H9 (cell line): ENCODE measurements at regions not wholly inside any gene's neighbourhood (a gene's known extent, or its start where the extent isn't known, plus 50 kb on each side); places are given as distances from the start of the nearest gene placed in this dataset.

Experiments
- DNase-seq: peaks from one replicate; pipeline ENCODE4 v3.0.0-alpha.2; 2017
- H2AFZ ChIP-seq: one replicate; pipeline ENCODE4 v1.6.1; 2013; ENCODE audit warnings: mild to moderate bottlenecking, low read length, control low read depth, moderate library complexity
- H2AK5ac ChIP-seq: 2 replicates; pipeline ENCODE4 v1.6.1; 2013; ENCODE audit warnings: low read length, control low read depth, mixed read lengths; ENCODE audit not compliant: insufficient read length
- H2BK120ac ChIP-seq: one replicate; pipeline ENCODE4 v1.6.1; 2013; ENCODE audit warnings: low read depth, mild to moderate bottlenecking, low read length, control low read depth, inconsistent platforms; ENCODE audit not compliant: poor library complexity, severe bottlenecking
- H2BK12ac ChIP-seq: 2 replicates; pipeline ENCODE4 v1.6.1; 2013; ENCODE audit warnings: low read length, control low read depth, mixed read lengths, low read depth; ENCODE audit not compliant: insufficient read length
- H2BK15ac ChIP-seq: 2 replicates; pipeline ENCODE4 v1.6.1; 2013; ENCODE audit warnings: low read depth, low read length, control low read depth
- H2BK20ac ChIP-seq: one replicate; pipeline ENCODE4 v1.6.1; 2013; ENCODE audit warnings: low read depth, mild to moderate bottlenecking, low read length, control low read depth, inconsistent platforms; ENCODE audit not compliant: poor library complexity, severe bottlenecking
- H2BK5ac ChIP-seq: 2 replicates; pipeline ENCODE4 v1.6.1; 2013; ENCODE audit warnings: low read length, control low read depth, mixed read lengths; ENCODE audit not compliant: insufficient read length
- H3K14ac ChIP-seq: 2 replicates; pipeline ENCODE4 v1.6.1; 2013; ENCODE audit warnings: low read length, control low read depth; ENCODE audit not compliant: insufficient read depth
- H3K18ac ChIP-seq: 2 replicates; pipeline ENCODE4 v1.6.1; 2013; ENCODE audit warnings: low read depth, mild to moderate bottlenecking, mixed read lengths, low read length, control low read depth; ENCODE audit not compliant: insufficient read length
- H3K23ac ChIP-seq: 2 replicates; pipeline ENCODE4 v1.6.1; 2013; ENCODE audit warnings: low read length, control low read depth, mixed read lengths, low read depth; ENCODE audit not compliant: insufficient read length
- H3K23me2 ChIP-seq: 2 replicates; pipeline ENCODE4 v1.6.1; 2013; ENCODE audit warnings: low read depth, mild to moderate bottlenecking, mixed read lengths, low read length, control low read depth; ENCODE audit not compliant: insufficient read length, poor library complexity, severe bottlenecking
- H3K27ac ChIP-seq: 2 replicates; pipeline ENCODE4 v1.5.1; 2013; ENCODE audit warnings: low read length, control low read depth, mixed read lengths, low read depth; ENCODE audit not compliant: insufficient read length
- H3K27me3 ChIP-seq: 2 replicates; pipeline ENCODE4 v1.6.1; 2013; ENCODE audit warnings: low read length, control low read depth, inconsistent platforms; ENCODE audit not compliant: insufficient read depth
- H3K4ac ChIP-seq: 2 replicates; pipeline ENCODE4 v1.6.1; 2013; ENCODE audit warnings: low read depth, mild to moderate bottlenecking, control low read depth, inconsistent platforms, low read length, moderate library complexity
- H3K4me1 ChIP-seq: 2 replicates; pipeline ENCODE4 v1.6.1; 2013; ENCODE audit warnings: low read length, control low read depth, inconsistent platforms; ENCODE audit not compliant: insufficient read depth
- H3K4me2 ChIP-seq: 2 replicates; pipeline ENCODE4 v1.6.1; 2013; ENCODE audit warnings: low read length, control low read depth, mixed read lengths; ENCODE audit not compliant: insufficient read length, insufficient read depth
- H3K56ac ChIP-seq: 2 replicates; pipeline ENCODE4 v1.6.1; 2013; ENCODE audit warnings: low read depth, mild to moderate bottlenecking, mixed read lengths, low read length, control low read depth; ENCODE audit not compliant: insufficient read length
- H3K79me1 ChIP-seq: 2 replicates; pipeline ENCODE4 v1.6.1; 2013; ENCODE audit warnings: low read depth, mild to moderate bottlenecking, moderate library complexity, low read length, control low read depth, inconsistent platforms; ENCODE audit not compliant: insufficient read depth, poor library complexity, severe bottlenecking
- H3K79me2 ChIP-seq: 2 replicates; pipeline ENCODE4 v1.6.1; 2013; ENCODE audit warnings: low read length, control low read depth, inconsistent platforms; ENCODE audit not compliant: insufficient read depth
- H3K9ac ChIP-seq: 2 replicates; pipeline ENCODE4 v1.6.1; 2013; ENCODE audit warnings: low read length, control low read depth, mixed read lengths; ENCODE audit not compliant: insufficient read length; ENCODE audit errors: extremely low read depth
- H3K9me3 ChIP-seq: one replicate; pipeline ENCODE4 v1.6.1; 2013; ENCODE audit warnings: low read depth, low read length, inconsistent platforms; ENCODE audit not compliant: control insufficient read depth
- H3T11ph ChIP-seq: one replicate; pipeline ENCODE4 v1.6.1; 2013; ENCODE audit warnings: mild to moderate bottlenecking, low read length, control low read depth, inconsistent platforms
- H4K20me1 ChIP-seq: one replicate; pipeline ENCODE4 v1.6.1; 2013; ENCODE audit not compliant: control insufficient read depth, insufficient read length, insufficient read depth
- H4K5ac ChIP-seq: 2 replicates; pipeline ENCODE4 v1.6.1; 2013; ENCODE audit warnings: low read depth, mild to moderate bottlenecking, mixed read lengths, low read length, control low read depth; ENCODE audit not compliant: insufficient read length
- H4K8ac ChIP-seq: replicated peaks from 2 replicates; pipeline ENCODE4 v1.6.1; 2013; ENCODE audit warnings: low read length, control low read depth, mixed read lengths, low read depth; ENCODE audit not compliant: insufficient read length
- H4K91ac ChIP-seq: 2 replicates; pipeline ENCODE4 v1.6.1; 2013; ENCODE audit warnings: low read depth, mild to moderate bottlenecking, moderate library complexity, mixed read lengths, low read length, control low read depth; ENCODE audit not compliant: insufficient read length
- H3K27ac Mint-ChIP-seq, 3 experiments: 2 replicates in 2 of 3; 3 replicates in 1 of 3; pipeline ENCODE4 v1.8.0; 2020 to 2021; ENCODE audit warnings: mixed read lengths in 3 of 3, mild to moderate bottlenecking in 1 of 3, moderate library complexity in 1 of 3
- H3K27me3 Mint-ChIP-seq: 2 replicates; pipeline ENCODE4 v1.8.0; 2021; ENCODE audit warnings: low read depth, mild to moderate bottlenecking, moderate library complexity, mixed read lengths
- H3K36me3 Mint-ChIP-seq, 3 experiments: 2 replicates in 2 of 3; 3 replicates in 1 of 3; pipeline ENCODE4 v1.8.0; 2020 to 2021; ENCODE audit warnings: low read depth in 3 of 3, mixed read lengths in 3 of 3; ENCODE audit not compliant: insufficient read depth in 1 of 3
- H3K4me1 Mint-ChIP-seq, 2 experiments: 2 replicates each; pipeline ENCODE4 v1.8.0; 2020; ENCODE audit warnings: mixed read lengths in 2 of 2
- H3K4me3 Mint-ChIP-seq, 2 experiments: 2 replicates in 1 of 2; 3 replicates in 1 of 2; pipeline ENCODE4 v1.8.0; 2020 to 2021; ENCODE audit warnings: mild to moderate bottlenecking in 2 of 2, mixed read lengths in 2 of 2, moderate library complexity in 1 of 2
- H3K9me3 Mint-ChIP-seq, 2 experiments: 2 replicates in 1 of 2; 3 replicates in 1 of 2; pipeline ENCODE4 v1.8.0; 2020; ENCODE audit warnings: mild to moderate bottlenecking in 2 of 2, mixed read lengths in 2 of 2, moderate library complexity in 1 of 2
- CTCF ChIP-seq: fragments of 200-600 bp; sonication (generic); conservative IDR thresholded peaks from 3 replicates; pipeline ENCODE4 v1.8.0; 2021; ENCODE audit warnings: antibody characterized with exemption, mild to moderate bottlenecking
- WGBS: extraction: QIAGEN DNeasy Blood & Tissue Kit; methylation state at CpG from one replicate; pipeline ENCODE4 v1.1.7; 2013; ENCODE audit warnings: missing lambda C conversion rate, low lambda C conversion rate, mixed read lengths; ENCODE audit not compliant: insufficient read length; ENCODE audit errors: extremely low coverage; 5-methylcytosine and 5-hydroxymethylcytosine counted together

DNA sequence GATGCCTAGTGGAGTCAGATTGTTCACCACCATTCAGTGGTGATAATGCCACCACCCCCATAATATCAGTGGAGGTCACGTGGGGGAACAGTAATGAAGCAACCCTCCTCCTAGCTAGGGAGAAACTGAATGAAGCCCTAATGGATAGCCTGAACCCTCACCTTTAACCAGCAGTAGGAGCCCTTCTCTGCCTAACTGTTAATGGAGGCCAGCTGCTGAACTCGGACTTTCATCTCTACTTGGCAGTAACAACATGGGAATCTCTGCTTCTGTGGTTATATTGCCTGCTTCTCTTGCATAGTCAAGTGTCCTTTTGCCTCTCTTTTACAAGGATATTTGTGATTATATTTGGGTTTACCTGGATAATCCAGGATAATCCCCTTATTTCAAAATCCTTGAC is 1097.9 kb downstream of the REEP3 start:
- Histone ChIP-seq H3K23ac (no peak overlapping the region), H3K23me2 (no peaks in the 10 kb centered on the region), H3K27ac (no peak overlapping the region), H3K79me2 (no peaks in the 10 kb centered on the region), H2BK5ac (no peak overlapping the region), H4K8ac (no peak overlapping the region), H4K20me1 (no peaks in the 10 kb centered on the region), H4K91ac (no peak overlapping the region), H2AFZ (no peak overlapping the region), H3K27me3 (no peaks in the 10 kb centered on the region), H3K4ac (no peak overlapping the region), H2BK120ac (no peak overlapping the region), H3K9ac (no peak overlapping the region), H3K14ac (no peak overlapping the region), H3K4me2 (no peak overlapping the region), H3K18ac (no peak overlapping the region), H4K5ac (no peak overlapping the region), H2BK20ac (no peak overlapping the region), H2BK12ac (no peak overlapping the region), H3K9me3 (no peaks in the 10 kb centered on the region), H3K56ac (no peak overlapping the region), H2BK15ac (no peak overlapping the region), H3K79me1 (no peaks in the 10 kb centered on the region), H3K4me1 (no peaks in the 10 kb centered on the region), H3T11ph (no peak overlapping the region), H2AK5ac (no peak overlapping the region)
- Mint-ChIP-seq H3K4me1 (no peaks in the 10 kb centered on the region), H3K27ac (no peak overlapping the region), H3K4me3 (no peak overlapping the region), H3K36me3 (no peaks in the 10 kb centered on the region), H3K9me3 (no peaks in the 10 kb centered on the region; a peak in 1 of 5 replicates), H3K27me3 (no peaks in the 10 kb centered on the region)
- DNase-seq, result no peak
- no CpG with 5 or more reads among the region's 2 CpGs for WGBS
- TF ChIP-seq CTCF, result peak; percentile 36; the same call in 1 of the 3 replicates
